ENCODE measurements at regions not wholly inside any gene's neighbourhood (a gene's known extent, or its start where the extent isn't known, plus 50 kb on each side); places are given as distances from the start of the nearest gene placed in this dataset.

DNA sequence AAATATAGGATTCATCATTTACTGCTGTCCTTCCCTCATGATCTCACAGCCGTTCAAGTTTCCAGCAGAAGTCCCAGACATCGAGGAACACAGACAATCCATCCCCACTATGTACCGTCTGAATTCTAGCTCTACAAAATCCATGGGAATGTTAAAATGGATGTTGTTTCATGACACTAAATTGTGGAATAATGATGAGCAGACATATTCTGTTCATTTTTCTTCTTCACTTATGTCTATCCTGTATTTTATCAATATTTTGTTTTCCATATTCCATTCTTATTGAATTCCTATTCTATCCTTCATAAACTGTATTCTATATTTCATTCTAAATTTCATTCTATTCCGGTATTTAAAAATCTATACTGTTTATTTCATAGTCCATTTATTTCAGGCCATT lies 71.8 kb downstream of the NUDT10 start:
- ATAC-seq = no peak
- no peak for TF ChIP-seq PATZ1 (CRISPR knock-in tag; IDR thresholded peaks at IDR 0.05; ENCODE audit: borderline replicate concordance)
- no peak for TF ChIP-seq ZNF8 (CRISPR knock-in tag; IDR thresholded peaks at IDR 0.05)
- no peak for TF ChIP-seq ZFP30 (CRISPR knock-in tag; IDR thresholded peaks at IDR 0.05)
- TF ChIP-seq ISL1 (CRISPR knock-in tag; IDR thresholded peaks at IDR 0.05) = no peak
- TF ChIP-seq, protein P1, sequence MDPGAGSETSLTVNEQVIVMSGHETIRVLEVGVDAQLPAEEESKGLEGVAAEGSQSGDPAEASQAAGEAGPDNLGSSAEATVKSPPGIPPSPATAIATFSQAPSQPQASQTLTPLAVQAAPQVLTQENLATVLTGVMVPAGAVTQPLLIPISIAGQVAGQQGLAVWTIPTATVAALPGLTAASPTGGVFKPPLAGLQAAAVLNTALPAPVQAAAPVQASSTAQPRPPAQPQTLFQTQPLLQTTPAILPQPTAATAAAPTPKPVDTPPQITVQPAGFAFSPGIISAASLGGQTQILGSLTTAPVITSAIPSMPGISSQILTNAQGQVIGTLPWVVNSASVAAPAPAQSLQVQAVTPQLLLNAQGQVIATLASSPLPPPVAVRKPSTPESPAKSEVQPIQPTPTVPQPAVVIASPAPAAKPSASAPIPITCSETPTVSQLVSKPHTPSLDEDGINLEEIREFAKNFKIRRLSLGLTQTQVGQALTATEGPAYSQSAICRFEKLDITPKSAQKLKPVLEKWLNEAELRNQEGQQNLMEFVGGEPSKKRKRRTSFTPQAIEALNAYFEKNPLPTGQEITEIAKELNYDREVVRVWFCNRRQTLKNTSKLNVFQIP (CRISPR knock-in tag; IDR thresholded peaks at IDR 0.05; ENCODE audit: borderline replicate concordance, low read depth) = no peak
- no peak for TF ChIP-seq ZFP3 (CRISPR knock-in tag; IDR thresholded peaks at IDR 0.05)
- no peak for TF ChIP-seq TCF4 (CRISPR knock-in tag; IDR thresholded peaks at IDR 0.05; ENCODE audit: borderline replicate concordance)
- TF ChIP-seq, protein P2, sequence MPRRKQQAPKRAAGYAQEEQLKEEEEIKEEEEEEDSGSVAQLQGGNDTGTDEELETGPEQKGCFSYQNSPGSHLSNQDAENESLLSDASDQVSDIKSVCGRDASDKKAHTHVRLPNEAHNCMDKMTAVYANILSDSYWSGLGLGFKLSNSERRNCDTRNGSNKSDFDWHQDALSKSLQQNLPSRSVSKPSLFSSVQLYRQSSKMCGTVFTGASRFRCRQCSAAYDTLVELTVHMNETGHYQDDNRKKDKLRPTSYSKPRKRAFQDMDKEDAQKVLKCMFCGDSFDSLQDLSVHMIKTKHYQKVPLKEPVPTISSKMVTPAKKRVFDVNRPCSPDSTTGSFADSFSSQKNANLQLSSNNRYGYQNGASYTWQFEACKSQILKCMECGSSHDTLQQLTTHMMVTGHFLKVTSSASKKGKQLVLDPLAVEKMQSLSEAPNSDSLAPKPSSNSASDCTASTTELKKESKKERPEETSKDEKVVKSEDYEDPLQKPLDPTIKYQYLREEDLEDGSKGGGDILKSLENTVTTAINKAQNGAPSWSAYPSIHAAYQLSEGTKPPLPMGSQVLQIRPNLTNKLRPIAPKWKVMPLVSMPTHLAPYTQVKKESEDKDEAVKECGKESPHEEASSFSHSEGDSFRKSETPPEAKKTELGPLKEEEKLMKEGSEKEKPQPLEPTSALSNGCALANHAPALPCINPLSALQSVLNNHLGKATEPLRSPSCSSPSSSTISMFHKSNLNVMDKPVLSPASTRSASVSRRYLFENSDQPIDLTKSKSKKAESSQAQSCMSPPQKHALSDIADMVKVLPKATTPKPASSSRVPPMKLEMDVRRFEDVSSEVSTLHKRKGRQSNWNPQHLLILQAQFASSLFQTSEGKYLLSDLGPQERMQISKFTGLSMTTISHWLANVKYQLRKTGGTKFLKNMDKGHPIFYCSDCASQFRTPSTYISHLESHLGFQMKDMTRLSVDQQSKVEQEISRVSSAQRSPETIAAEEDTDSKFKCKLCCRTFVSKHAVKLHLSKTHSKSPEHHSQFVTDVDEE (CRISPR knock-in tag; IDR thresholded peaks at IDR 0.05) = no peak
- no peak for TF ChIP-seq TOX (CRISPR knock-in tag; IDR thresholded peaks at IDR 0.05; ENCODE audit: borderline replicate concordance)
- TF ChIP-seq, protein P3, sequence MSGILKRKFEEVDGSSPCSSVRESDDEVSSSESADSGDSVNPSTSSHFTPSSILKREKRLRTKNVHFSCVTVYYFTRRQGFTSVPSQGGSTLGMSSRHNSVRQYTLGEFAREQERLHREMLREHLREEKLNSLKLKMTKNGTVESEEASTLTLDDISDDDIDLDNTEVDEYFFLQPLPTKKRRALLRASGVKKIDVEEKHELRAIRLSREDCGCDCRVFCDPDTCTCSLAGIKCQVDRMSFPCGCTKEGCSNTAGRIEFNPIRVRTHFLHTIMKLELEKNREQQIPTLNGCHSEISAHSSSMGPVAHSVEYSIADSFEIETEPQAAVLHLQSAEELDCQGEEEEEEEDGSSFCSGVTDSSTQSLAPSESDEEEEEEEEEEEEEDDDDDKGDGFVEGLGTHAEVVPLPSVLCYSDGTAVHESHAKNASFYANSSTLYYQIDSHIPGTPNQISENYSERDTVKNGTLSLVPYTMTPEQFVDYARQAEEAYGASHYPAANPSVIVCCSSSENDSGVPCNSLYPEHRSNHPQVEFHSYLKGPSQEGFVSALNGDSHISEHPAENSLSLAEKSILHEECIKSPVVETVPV (CRISPR knock-in tag; IDR thresholded peaks at IDR 0.05) = no peak
- TF ChIP-seq RARB (CRISPR knock-in tag; IDR thresholded peaks at IDR 0.05) = no peak
- no peak for TF ChIP-seq CSDC2 (CRISPR knock-in tag; IDR thresholded peaks at IDR 0.05)
- no peak for TF ChIP-seq ARNTL (CRISPR knock-in tag; IDR thresholded peaks at IDR 0.05; ENCODE audit: borderline replicate concordance, low read depth)
- TF ChIP-seq ZC3H10 (CRISPR knock-in tag; IDR thresholded peaks at IDR 0.05) = no peak

DNA sequence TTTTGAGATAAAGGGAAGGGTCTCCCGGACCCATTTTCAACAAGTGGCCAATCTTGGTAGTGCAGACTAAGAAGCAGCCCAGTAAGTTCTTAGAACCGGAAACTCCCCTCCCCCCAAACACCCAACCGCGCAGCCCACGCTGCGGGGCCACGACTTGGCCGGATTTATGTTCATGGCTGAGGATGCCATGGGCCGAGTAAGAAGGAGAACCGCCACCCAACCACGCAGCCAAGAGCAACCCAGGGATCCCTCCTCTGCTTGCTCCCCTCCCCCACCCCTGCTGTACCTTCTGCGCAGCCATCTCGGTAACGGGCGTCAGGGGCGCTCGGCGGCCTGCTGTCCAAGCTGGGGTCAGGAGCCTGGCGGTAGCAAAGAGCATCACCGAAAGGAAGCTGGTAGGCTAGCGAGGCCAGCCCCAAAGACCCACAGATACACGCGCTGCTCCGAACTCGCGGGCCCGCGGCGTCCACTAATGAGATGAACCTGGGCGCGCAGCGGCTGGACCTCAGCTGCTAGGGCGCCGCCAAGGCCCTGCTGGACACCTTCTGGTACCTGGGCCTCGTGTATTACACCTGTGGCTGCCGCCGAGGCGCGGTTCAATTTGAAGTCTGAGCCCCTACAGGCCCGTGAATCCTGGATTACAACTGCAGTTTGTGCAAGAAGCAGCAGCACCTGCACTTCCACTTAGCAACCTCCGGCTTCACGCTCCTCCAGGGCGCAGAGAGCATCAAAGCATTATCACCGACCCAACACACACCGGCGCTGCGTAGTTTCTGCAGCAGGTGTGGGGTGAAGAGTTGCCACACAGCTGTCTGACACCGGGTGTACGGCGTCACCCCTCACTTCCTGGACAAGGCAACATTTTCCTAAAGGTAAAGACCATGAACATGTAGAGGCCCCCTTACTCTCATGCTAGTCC lies 63.4 kb downstream of the NUDT10 start:
- TF ChIP-seq ZNF8 (CRISPR knock-in tag; IDR thresholded peaks at IDR 0.05) (no peak), GLIS3 (CRISPR knock-in tag; IDR thresholded peaks at IDR 0.05) (no peak), TOX (CRISPR knock-in tag; IDR thresholded peaks at IDR 0.05; ENCODE audit: borderline replicate concordance) (no peak), ARNTL (CRISPR knock-in tag; IDR thresholded peaks at IDR 0.05; ENCODE audit: borderline replicate concordance, low read depth) (no peak), ZFP3 (CRISPR knock-in tag; IDR thresholded peaks at IDR 0.05) (no peak), OSR1 (CRISPR knock-in tag; IDR thresholded peaks at IDR 0.05) (no peak), SNAI2 (CRISPR knock-in tag; IDR thresholded peaks at IDR 0.05) (no peak), CSDC2 (CRISPR knock-in tag; IDR thresholded peaks at IDR 0.05) (no peak), RARB (CRISPR knock-in tag; IDR thresholded peaks at IDR 0.05) (no peak), ZFP30 (CRISPR knock-in tag; IDR thresholded peaks at IDR 0.05) (no peak)
- TF ChIP-seq, protein P3 (CRISPR knock-in tag; IDR thresholded peaks at IDR 0.05) = no peak
- TF ChIP-seq, protein P1 (CRISPR knock-in tag; IDR thresholded peaks at IDR 0.05; ENCODE audit: borderline replicate concordance, low read depth) = no peak
- TF ChIP-seq, protein P2 (CRISPR knock-in tag; IDR thresholded peaks at IDR 0.05) = no peak
- ATAC-seq = peak; percentile 63
